Gastrocnemius medialis (tissue), 4 donors: ENCODE measurements at regions not wholly inside any gene's neighbourhood (a gene's known extent, or its start where the extent isn't known, plus 50 kb on each side); places are given as distances from the start of the nearest gene placed in this dataset.

Experiments
- ATAC-seq, 2 donors: fragments of 150-250 bp; one replicate each; pipeline ENCODE4 v1.9.1; 2016
- DNase-seq, 2 donors: peaks; one replicate each; pipeline ENCODE4 v3.0.0-alpha.2; 2019
- H3K27ac ChIP-seq, 4 donors: fragments of 200-600 bp; sonication (generic); 1 replicate in 1 of 4; 2 replicates in 3 of 4; pipeline ENCODE4 v1.5.1; 2016 to 2018; ENCODE audit warnings: mild to moderate bottlenecking in 2 of 4, moderate library complexity in 1 of 4
- H3K27me3 ChIP-seq, 3 donors: fragments of 200-600 bp; sonication (generic) in 2 of 3; 1 replicate in 1 of 3; 2 replicates in 2 of 3; pipeline versions ENCODE4 v1.5.1 to v1.6.0; 2016 to 2019; ENCODE audit warnings: mild to moderate bottlenecking in 1 of 3, moderate library complexity in 1 of 3
- H3K36me3 ChIP-seq, 2 donors: fragments of 200-600 bp; sonication (generic) in 1 of 2; one replicate each; pipeline ENCODE4 v1.5.1; 2017 to 2018
- H3K4me1 ChIP-seq, 2 donors: fragments of 200-600 bp; sonication (generic) in 1 of 2; one replicate each; pipeline ENCODE4 v1.5.1; 2016 to 2017; ENCODE audit warnings: mild to moderate bottlenecking in 2 of 2
- H3K4me3 ChIP-seq, 4 donors: fragments of 200-600 bp; sonication (generic) in 3 of 4; 1 replicate in 1 of 4; 2 replicates in 3 of 4; pipeline ENCODE4 v1.5.1; 2016 to 2019; ENCODE audit warnings: mild to moderate bottlenecking in 2 of 4
- H3K9me3 ChIP-seq, 3 donors: fragments of 200-600 bp; sonication (generic) in 2 of 3; 1 replicate in 1 of 3; 2 replicates in 2 of 3; pipeline ENCODE4 v1.5.1; 2016 to 2019
- POLR2A ChIP-seq, 2 donors: fragments of 450-650 bp; IDR thresholded peaks; one replicate each; pipeline ENCODE4 v1.6.1; 2017; ENCODE audit warnings: antibody characterized with exemption in 2 of 2, mild to moderate bottlenecking in 2 of 2, moderate library complexity in 2 of 2
- in situ Hi-C, 4 donors: fragments of 200-750 bp; cut with MboI; loops; one replicate each; pipeline versions ENCODE4 v1.15.0 to v1.8.0; 2017; ENCODE audit warnings: low sequenced_read_pairs in 4 of 4
- intact Hi-C: fragments of 100-400 bp; cut with DNase I; formaldehyde crosslinking; loops from one replicate; pipeline ENCODE4 v1.15.1; 2023; ENCODE audit warnings: low total_unique reads
- TF ChIP-seq, protein P1 (sequence below), 5 experiments: fragments of 450-650 bp in 3 of 5; fragments of 200-600 bp in 2 of 5; sonication (generic) in 2 of 5; IDR thresholded peaks in 4 of 5; conservative IDR thresholded peaks in 1 of 5; 1 replicate in 4 of 5; 2 replicates in 1 of 5; pipeline ENCODE4 v1.5.1; 2016 to 2019; ENCODE audit warnings: antibody characterized with exemption in 5 of 5, mild to moderate bottlenecking in 3 of 5, moderate library complexity in 3 of 5

DNA sequence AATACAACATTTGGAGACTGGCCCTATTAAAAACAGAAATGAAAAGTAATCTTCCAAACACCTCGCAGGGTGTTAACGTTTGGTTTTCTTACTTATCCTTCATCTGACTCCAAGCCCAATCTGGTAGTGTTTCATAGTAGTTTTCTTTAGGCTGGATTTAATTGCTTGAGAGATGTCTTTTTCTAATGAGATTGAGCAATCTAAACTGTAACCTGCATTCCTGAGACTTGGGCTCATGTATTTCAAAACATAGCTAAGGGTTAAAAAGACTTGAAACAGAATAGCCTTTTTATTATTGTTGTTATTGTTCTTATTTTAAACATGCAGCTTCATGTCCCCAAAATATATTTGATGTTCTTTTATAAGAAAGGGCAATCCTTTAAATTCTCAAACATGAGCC, 278.9 kb downstream of the TGFB2 start:
- Histone ChIP-seq H3K4me1 (no peaks in the 10 kb centered on the region), H3K4me3 (no peak overlapping the region), H3K36me3 (no peaks in the 10 kb centered on the region), H3K27me3 (no peaks in the 10 kb centered on the region), H3K27ac (no peak overlapping the region), H3K9me3 (no peaks in the 10 kb centered on the region)
- intact Hi-C loops (no loop called here), in situ Hi-C loops (no loop called here)
- no peak for TF ChIP-seq POLR2A (IDR thresholded peaks at IDR 0.05)
- TF ChIP-seq, protein P1, sequence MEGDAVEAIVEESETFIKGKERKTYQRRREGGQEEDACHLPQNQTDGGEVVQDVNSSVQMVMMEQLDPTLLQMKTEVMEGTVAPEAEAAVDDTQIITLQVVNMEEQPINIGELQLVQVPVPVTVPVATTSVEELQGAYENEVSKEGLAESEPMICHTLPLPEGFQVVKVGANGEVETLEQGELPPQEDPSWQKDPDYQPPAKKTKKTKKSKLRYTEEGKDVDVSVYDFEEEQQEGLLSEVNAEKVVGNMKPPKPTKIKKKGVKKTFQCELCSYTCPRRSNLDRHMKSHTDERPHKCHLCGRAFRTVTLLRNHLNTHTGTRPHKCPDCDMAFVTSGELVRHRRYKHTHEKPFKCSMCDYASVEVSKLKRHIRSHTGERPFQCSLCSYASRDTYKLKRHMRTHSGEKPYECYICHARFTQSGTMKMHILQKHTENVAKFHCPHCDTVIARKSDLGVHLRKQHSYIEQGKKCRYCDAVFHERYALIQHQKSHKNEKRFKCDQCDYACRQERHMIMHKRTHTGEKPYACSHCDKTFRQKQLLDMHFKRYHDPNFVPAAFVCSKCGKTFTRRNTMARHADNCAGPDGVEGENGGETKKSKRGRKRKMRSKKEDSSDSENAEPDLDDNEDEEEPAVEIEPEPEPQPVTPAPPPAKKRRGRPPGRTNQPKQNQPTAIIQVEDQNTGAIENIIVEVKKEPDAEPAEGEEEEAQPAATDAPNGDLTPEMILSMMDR (IDR thresholded peaks at IDR 0.05 in 4 of 5, conservative IDR thresholded peaks at IDR 0.05 in 1 of 5), result no peak
- ATAC-seq (no peak), DNase-seq (no peak)

DNA sequence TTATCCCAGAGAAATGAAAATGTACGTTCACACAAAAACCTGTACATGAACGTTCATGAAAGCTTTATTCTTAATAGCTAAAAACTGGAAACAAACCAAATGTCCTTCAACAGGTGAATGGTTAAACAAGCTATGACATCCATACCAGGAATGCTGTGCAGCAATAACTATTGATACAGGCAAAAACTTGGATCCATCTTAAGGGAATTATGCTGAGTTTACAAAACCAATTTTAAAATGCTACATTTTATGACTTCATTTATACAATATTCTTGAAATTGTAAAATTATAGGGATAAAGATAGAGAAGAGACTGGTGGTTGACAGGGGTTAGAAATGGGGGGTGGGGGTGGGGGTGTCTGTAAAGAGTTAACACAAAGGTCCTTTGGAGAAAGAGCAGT, 280.3 kb downstream of the TGFB2 start:
- TF ChIP-seq, protein P1 (IDR thresholded peaks at IDR 0.05 in 4 of 5, conservative IDR thresholded peaks at IDR 0.05 in 1 of 5), result no peak
- TF ChIP-seq POLR2A (IDR thresholded peaks at IDR 0.05), result no peak
- Histone ChIP-seq H3K36me3 (no peaks in the 10 kb centered on the region), H3K4me3 (no peak overlapping the region), H3K4me1 (no peaks in the 10 kb centered on the region), H3K9me3 (no peaks in the 10 kb centered on the region), H3K27ac (no peak overlapping the region), H3K27me3 (no peaks in the 10 kb centered on the region)
- intact Hi-C loops (no loop called here), in situ Hi-C loops (no loop called here)
- DNase-seq, result no peak
- ATAC-seq, result no peak

DNA sequence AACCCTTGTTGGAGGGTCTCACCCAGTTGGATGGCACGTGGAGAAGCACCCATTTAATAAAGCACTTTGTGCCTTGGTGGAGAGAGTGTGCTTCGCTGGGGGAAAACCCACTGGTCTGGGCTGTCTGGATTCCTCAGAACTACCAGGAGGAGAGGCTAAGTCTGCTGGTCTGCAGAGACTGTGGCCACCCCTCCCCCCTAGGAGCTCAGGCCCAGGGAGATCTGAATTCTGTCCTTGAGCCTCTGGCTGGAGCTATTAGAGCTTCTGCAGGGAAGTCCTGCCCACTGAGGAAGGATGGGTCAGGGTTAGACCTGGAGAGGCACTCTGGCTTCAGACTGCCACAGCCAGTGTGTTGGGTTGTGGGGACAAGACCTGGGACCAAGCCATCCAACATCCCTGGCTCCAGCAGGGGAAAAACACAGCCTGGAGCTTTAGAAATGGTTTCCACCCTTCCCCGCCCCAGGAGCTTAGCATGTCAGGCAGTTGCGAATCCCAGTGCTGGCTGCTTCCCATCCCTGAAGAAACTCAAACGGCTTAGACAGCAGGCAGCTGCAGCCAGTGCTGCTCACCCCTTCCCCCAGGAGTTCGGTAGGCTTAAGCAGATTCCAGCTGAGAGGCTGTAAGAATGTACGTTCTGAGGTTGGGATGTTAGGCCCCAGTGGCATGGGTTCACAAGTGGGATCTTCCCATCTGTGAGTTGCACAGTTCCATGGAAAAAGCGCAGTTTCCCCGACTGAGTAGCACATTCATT, 288.3 kb downstream of the TGFB2 start:
- H3K27ac ChIP-seq, result no peak overlapping the region
- intact Hi-C loops (no loop called here), in situ Hi-C loops (no loop called here)
- peak in 1 of 2 donors; percentile 19 for DNase-seq
- H3K4me1 ChIP-seq, result no peaks in the 10 kb centered on the region
- no peak overlapping the region for H3K4me3 ChIP-seq
- no peak for ATAC-seq
- TF ChIP-seq, protein P1 (IDR thresholded peaks at IDR 0.05 in 4 of 5, conservative IDR thresholded peaks at IDR 0.05 in 1 of 5), result no peak
- no peak for TF ChIP-seq POLR2A (IDR thresholded peaks at IDR 0.05)
- H3K9me3 ChIP-seq, result no peaks in the 10 kb centered on the region
- H3K36me3 ChIP-seq, result no peaks in the 10 kb centered on the region
- H3K27me3 ChIP-seq, result no peaks in the 10 kb centered on the region

DNA sequence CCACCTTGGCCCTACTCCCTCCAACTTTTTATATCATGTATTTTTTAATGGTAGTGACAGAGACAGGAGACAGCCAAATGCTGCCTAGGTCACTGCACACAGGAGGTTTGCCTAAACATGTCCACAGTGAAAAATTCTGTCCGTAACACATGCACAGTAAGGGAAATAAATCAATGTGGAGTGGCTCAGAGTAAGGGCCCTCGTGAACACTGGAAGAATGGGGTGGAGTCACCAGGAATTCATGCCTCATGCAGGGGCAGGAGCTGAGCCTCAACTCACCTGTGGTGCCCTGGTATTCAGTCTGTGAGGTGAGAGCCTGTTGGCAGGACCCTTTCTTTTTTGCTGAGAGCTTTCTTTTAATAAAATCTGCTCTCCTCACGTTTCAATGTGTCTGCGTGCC, 289.1 kb downstream of the TGFB2 start:
- Histone ChIP-seq H3K4me3 (no peak overlapping the region), H3K9me3 (no peaks in the 10 kb centered on the region), H3K36me3 (no peaks in the 10 kb centered on the region), H3K4me1 (no peaks in the 10 kb centered on the region), H3K27ac (no peak overlapping the region), H3K27me3 (no peaks in the 10 kb centered on the region)
- ATAC-seq (no peak), DNase-seq (no peak)
- in situ Hi-C loops (no loop called here), intact Hi-C loops (no loop called here)
- no peak for TF ChIP-seq POLR2A (IDR thresholded peaks at IDR 0.05)
- TF ChIP-seq, protein P1 (IDR thresholded peaks at IDR 0.05 in 4 of 5, conservative IDR thresholded peaks at IDR 0.05 in 1 of 5), result no peak

DNA sequence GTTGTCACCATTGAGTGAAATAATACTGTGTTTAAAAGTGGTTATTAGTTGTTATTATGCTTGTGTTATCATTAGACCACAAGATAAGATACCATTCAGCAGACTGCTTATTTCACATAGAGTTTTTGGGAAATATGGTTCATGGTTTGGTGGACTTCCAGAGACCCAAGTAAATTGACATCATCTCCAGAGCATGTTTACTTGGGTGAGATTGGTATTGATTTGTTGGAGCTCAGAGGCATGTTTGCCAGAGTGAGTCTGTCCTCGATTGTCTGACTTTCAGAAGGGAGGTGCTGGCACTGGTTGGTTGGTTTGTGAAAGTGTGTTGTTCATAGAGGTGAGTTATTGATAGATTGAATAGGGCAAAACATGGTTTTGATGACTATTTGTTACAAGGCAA, 291.4 kb downstream of the TGFB2 start:
- TF ChIP-seq, protein P1 (IDR thresholded peaks at IDR 0.05 in 4 of 5, conservative IDR thresholded peaks at IDR 0.05 in 1 of 5), result no peak
- no peak for TF ChIP-seq POLR2A (IDR thresholded peaks at IDR 0.05)
- in situ Hi-C loops, result no loop called here
- Histone ChIP-seq H3K4me1 (no peaks in the 10 kb centered on the region), H3K36me3 (no peaks in the 10 kb centered on the region), H3K27me3 (no peaks in the 10 kb centered on the region), H3K4me3 (no peak overlapping the region), H3K9me3 (no peaks in the 10 kb centered on the region), H3K27ac (no peak overlapping the region)
- intact Hi-C loops, result no loop called here
- ATAC-seq (no peak), DNase-seq (no peak)
